HG03354 (cell line): ENCODE measurements at regions not wholly inside any gene's neighbourhood (a gene's known extent, or its start where the extent isn't known, plus 50 kb on each side); places are given as distances from the start of the nearest gene placed in this dataset.
A peak's percentile ranks its signal among the peaks of the same experiment; 100 is the strongest.
"Not testable (repeated sequence)": the region's sequence is repeated elsewhere in the genome, so short reads cannot be mapped to it uniquely, and the experiment has no call there.

Source experiments
- ATAC-seq: cut with Tn5 transposase; IDR thresholded peaks from one replicate; pipeline ENCODE4 v1.9.1; 2021; ENCODE audit warnings: mild to moderate bottlenecking; ENCODE audit not compliant: unreplicated experiment, poor library complexity, severe bottlenecking

DNA sequence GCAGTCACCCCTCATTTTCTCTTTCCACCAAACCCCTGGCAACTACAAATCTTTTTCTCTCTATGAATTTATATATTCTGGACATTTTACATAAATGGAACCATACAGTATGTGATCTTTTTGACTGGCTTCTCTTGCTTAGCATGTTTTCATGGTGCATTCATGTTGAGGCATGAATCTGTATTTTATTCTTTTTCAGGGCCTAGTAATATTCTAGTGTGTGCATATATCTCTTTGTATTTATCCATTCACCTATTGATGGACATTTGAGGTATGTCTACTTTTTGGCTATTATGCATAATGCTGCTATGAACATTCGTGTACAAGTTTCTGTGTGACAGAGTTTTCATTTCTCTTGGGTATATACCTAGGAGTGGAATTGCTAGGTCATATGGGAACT lies 78.2 kb downstream of the HACD1 start:
- ATAC-seq: no peak

- ATAC-seq: no peak
Measured at GRCh38 chr10:17537281-17537680, 79.9 kb downstream of the HACD1 start.

- ATAC-seq: no peak
Measured at GRCh38 chr10:17536221-17536620, 81.0 kb downstream of the HACD1 start.

DNA sequence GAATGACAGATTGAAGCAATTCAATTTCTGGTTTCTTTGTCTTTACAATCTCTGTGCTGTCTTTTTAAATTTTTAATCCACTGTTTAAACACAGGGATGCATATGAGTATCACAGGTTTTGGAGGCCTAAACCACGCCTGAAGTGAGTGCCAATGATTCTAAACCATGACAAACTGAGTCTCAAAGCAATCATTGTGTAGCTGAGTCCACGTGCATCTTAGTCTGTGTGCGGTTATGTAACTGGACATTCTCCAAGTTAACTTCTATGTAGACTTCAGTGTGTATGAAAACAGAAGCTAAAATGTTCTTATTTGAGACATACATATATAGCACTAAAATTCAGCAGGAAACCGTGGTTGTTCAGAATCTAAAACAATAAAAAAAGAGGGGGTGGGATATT lies 79.3 kb upstream of the ST8SIA6 start:
- ATAC-seq: no peak

GRCh38 chr10:17528306-17528862 lies 74.0 kb upstream of the ST8SIA6 start:
- ATAC-seq: no peak

GRCh38 chr10:17527514-17528146 lies 73.2 kb upstream of the ST8SIA6 start:
- no peak for ATAC-seq

GRCh38 chr10:17526571-17526970 lies 72.2 kb upstream of the ST8SIA6 start:
- ATAC-seq: not testable (repeated sequence)

DNA sequence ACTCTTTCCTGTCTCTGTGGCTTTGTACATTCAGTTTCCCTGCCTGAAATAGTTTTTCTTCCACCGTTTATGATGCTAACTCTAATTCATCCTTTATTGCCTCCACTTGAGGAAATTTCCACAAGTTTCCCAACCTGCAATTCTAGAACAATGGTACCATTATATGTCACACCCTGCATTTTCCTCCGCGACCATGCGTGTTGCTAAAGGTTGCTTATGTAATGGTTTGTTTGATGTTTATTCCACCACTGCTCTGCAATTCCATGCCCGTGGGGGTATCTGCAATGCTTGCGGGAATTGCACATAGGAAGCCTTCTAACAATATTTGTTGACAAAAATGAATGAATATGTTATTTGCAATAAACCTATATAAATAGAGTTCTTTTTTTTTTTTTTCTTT lies 69.5 kb upstream of the ST8SIA6 start:
- ATAC-seq: no peak

GRCh38 chr10:17523246-17523753 lies 68.9 kb upstream of the ST8SIA6 start:
- no peak for ATAC-seq

GRCh38 chr10:17522269-17522668 lies 67.9 kb upstream of the ST8SIA6 start:
- ATAC-seq: not testable (repeated sequence)

GRCh38 chr10:17519457-17519856 lies 65.1 kb upstream of the ST8SIA6 start:
- no peak for ATAC-seq

- no peak for ATAC-seq
Measured at GRCh38 chr10:17518338-17518737, 63.9 kb upstream of the ST8SIA6 start.

GRCh38 chr10:17516376-17516775 lies 62.0 kb upstream of the ST8SIA6 start:
- no peak for ATAC-seq

DNA sequence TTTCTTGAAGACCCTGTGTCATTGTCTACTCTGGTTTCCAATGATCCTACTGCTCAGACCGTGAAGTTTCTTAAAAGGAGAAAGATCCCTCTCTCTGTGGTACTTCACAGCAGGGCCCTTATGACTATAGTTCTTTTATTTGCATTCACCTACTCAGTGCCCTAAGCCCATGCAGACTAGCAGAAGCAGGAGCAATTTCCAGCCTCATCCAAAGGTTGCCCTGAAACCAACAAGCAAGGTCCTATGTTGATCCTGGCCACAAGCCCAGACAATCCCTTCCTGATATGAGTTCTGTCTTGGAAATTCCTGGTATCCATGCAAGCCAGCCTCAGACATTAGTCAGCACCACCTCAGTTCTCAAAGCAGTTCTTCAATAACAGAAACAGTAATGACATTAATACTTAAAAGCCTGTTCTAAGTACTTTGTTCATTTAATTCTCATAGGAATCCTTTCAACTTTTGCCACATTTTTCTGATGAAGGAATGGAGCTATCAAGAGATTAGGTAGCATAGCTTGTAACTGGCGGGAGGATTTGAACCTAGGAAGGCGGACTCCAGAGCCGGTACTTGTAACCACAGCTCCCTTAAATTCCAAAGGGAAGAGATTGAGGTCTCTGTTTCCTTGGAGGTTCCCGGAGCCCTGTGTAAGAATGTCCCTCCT lies 58.1 kb upstream of the ST8SIA6 start:
- ATAC-seq: no peak

DNA sequence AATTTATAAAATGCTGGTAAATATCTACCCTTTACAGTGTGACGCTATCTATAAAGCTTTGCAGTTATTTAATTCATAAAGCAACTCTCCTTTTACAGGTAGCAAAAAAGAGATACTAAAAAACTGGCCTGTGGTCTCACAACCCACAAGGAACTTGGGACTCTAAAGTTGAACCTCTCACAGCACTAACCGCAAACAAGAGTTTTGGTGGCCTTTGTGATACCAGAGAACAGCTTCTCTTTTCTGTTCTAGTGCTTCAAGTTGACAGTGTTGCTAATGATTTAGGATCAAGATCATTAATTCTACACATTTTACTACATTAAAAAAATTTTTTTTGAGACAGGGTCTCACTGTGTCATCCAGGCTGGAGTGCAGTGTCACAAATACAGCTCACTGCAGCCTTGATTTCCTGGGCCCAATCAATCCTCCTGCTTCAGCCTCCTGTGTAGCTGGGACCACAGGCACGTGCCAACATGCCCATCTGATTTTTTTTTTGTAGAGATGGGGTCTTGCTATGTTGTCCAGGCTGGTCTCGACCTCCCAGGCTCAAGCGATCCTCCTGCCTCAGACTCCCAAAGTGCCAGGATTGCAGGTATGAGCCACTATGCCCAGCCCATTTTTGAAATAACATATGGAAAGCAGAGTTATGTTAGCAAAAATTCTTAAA lies 56.0 kb upstream of the ST8SIA6 start:
- ATAC-seq: peak; percentile 68

DNA sequence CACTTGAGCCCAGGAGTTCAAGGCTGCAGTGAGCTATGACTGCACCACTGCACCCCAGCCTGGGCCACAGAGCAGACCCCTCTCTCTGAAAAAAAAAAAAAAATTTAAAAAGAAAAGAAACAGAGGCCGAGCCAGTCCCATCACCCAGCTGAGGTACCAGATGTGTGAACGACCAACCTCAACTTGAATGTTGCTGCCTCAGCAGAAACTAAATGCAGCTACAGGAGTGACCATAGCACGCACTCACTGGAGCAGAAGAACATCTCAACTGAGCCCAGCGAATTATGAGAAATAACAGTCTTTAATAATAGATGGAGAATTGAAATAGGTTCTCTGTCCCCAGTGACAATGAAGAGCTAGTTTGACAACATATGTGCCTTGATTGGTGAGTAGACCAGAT lies 53.1 kb upstream of the ST8SIA6 start:
- ATAC-seq: no peak

GRCh38 chr10:17506856-17507471 lies 52.6 kb upstream of the ST8SIA6 start:
- ATAC-seq: no peak

DNA sequence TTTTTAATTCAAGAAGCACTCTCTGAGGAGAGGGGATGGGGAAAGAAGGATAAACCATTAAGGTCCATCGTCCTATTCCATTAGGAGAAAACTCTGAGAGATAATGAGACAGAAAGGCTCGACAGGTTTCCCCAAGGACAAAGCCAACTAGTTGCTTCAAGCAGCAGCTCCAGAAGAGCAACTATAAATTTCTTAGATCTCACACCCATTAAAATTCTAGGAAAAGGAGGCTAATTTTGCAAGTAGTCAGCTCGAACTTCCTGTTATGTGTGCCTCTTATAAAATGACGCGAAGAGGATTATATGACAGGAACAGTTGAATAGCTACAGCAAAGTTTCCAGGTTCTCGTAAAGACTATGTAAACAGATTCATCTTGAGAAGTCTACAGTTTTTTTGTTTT lies 52.0 kb upstream of the ST8SIA6 start:
- ATAC-seq: no peak

- ATAC-seq: no peak
Measured at GRCh38 chr10:17504547-17505245, 50.3 kb upstream of the ST8SIA6 start.
